ENCODE measurements at regions not wholly inside any gene's neighbourhood (a gene's known extent, or its start where the extent isn't known, plus 50 kb on each side); places are given as distances from the start of the nearest gene placed in this dataset.

DNA sequence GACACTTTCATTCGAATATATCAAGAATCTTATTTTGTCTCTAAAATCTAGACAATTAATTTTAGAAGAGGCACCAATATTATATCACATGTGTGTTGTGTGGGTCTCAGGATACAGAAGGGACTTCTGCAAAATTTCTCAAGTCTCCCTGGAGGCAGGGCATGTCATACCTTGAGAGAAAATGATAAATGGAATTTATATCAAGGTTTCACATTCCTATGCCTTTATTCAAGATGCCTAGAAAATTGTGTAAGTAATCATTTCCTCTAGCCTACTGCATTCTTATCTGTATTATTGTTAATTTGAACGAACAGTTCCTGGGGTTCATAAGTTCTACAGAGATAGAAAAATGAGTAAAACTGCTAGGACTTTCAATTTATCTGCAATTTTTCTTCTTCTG lies 1247.9 kb downstream of the GRIK2 start:
- DNase-seq (ENCODE audit: low spot score in 2 of 2): no peak
- no peak for FAIRE-seq

DNA sequence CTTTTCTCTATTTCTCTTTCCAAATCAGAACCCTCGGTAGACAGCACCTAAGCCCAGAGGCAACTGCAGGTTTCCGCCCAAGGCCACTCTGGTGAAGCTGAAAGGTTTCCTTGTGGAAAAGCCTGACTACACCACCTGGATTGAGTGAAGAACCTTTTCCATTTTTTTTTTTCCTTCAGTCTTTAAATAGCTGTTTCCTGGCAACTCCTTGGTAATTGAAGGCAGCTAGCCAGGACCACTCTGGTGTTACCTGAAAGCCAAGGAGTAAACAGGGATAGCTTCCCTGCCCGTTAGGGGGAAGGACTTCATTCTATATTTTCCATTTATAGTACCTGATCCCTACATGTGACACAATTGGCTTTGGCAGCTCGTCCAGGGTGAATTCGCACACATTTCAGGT lies 1238.4 kb downstream of the GRIK2 start:
- FAIRE-seq: no peak
- DNase-seq (ENCODE audit: low spot score in 2 of 2): no peak

DNA sequence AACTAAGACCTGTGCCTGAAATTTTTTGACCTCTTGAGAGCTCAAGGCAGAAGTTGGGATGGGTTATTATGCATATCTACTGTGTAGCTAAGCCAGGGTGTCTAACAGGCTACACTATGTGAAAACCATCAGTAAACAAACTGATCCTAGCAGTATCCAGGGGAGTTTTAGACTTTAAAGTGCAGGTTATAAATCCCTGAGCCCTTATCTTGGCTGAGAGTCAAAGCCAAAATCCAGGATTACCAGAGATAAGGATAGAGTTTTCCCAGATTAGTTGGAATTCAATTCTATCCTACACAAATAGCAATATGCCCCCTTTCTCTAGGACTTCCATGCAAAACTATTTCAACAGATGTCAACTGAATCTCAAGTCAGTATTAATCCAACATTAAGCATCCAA lies 1229.7 kb downstream of the GRIK2 start:
- FAIRE-seq (no peak), DNase-seq (ENCODE audit: low spot score in 2 of 2) (no peak)

DNA sequence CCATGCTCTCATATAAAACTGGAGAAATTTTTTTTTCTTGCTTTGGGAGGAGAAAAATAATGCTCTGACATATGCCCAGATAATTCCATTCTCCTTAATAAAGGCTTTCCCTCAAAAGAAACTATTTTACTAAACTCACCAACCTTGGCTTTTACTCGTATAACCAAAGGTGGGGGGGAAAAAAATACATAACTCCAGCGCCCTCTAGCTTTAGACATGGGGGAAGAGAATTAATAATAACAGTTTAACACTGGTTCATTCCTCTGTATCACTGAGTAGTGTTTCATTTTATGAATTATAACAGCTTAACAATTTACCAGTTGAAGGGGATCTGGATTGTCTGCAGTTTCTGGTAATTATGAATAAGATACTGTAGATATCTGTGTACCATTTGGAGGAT lies 1226.1 kb downstream of the GRIK2 start:
- FAIRE-seq: no peak

DNA sequence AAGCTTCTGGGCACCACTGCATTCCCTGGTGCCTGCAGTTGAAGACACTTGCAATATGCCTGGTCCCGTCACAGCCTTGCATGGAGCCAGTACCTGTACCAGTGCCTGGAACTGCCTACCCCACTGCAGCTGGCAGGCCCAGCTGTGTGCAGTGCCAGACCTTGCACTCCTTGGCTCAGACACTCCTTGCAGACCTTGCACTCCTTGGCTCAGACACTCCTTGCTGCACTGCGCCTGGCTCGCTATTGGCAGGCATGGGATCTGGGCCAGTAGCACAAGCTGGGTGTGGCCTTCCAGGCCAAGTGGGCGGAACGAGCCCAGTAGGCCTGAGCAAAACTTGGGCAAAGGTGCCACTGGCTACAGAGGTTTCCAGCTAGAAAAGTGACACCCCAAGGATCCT lies 1189.1 kb downstream of the GRIK2 start:
- DNase-seq (ENCODE audit: low spot score in 2 of 2) (no peak), FAIRE-seq (no peak)

More for the DNA sequence above, 1226.1 kb downstream of the GRIK2 start:
- DNase-seq (ENCODE audit: low spot score in 2 of 2): no peak

DNA sequence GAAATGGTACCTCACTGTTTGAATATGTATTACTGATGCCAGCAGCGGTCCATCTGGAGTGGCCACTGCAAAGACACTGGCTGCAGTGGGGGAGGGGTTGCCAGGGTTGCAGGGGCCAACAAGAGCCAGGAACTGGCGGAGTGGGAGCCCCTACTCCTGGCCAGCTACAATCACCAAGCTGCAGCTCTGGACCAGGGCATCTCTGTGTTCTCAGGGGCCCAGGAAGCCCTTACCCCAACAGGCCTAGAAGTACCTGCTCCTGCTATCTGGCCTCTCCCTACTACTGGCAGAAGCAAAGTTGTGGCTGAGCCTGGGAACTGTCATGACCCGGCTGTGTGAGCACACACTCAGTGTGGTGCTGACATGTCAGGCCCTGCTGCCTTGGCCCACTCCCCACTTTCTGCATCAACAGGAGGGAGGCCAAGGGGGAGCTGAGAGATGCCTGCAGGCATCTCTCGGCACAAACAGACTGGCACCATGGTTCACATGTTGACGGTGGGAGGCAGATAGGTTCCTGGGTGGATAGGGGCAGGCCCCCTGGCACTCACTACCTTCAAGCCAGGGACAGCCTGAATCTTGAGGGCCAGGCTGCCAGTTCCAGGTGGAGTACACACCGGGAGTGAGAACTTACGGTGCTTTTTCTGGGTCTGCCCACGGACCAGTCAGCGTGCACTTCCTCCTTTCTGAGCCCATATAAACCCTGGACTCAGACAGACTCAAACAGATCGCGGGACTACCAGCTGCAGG lies 1188.0 kb downstream of the GRIK2 start:
- FAIRE-seq: no peak

DNA sequence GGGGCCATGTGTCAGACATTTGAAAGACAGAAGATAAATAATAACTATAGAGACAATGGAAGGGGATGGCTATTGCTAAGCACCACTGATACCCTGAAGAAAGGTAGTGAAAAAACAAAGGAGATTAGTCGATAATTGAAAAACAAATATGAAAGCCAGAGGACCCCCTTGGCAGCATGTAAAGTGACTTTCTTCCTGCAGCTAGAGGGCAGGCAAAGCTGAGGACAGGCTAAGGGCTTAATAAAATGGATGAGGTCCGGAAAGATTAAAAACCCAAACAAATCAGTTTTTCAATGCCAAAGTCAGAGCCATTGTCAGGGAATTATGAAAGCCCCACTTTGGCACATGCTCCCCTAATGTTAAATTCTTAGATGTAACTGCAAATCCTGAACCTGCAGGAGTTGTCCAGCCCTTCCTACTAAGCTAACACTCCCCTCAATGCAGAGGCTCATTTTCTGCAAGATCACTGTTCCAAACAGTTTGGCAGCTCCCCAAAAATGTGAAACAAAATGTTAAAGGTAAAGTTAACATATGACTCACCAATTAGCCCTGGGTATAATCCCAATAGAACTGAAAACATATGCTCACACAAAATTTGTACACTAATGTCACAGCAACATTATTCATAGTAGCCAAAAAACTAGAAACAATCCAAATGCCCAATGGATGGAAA lies 1177.9 kb downstream of the GRIK2 start:
- FAIRE-seq: no peak
- DNase-seq (ENCODE audit: low spot score in 2 of 2): no peak

More for the DNA sequence above, 1188.0 kb downstream of the GRIK2 start:
- DNase-seq (ENCODE audit: low spot score in 2 of 2): no peak

DNA sequence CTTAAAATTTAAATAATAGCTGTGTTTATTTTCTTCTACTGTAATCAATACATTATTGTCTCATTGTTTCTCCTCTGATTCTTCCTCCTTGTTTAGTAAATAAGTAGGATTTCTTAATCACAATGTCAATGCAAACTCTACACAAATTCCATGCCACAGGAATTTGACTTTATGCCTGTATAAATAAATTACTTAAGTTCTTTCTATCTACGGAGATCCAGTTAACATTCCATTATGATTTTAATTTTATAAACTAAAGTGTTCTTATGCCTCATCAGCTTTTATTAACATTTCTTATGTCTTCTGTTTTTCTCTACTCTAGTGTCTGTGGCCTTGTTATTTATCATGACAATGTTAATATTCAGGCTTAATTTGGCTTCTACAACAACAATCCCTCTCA lies 1169.2 kb downstream of the GRIK2 start:
- no peak for FAIRE-seq

DNA sequence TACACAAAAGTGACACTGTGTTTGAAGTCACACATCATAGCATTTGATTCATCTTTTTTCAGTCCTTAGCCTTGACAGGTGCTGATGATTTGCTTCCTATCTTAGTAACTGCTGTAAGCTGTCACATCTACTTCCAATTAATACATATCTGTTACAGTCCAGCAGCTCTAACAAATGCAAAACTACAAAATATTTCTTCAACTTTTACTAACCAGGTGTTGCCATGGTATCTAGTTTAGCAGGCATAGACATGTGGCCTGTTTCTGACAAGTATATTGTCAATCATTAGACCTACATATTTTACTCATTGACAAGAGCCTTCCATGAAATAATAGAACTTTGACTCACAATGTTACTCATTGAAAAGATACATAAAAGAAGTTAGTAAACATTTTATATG lies 1159.7 kb downstream of the GRIK2 start:
- FAIRE-seq: no peak
- DNase-seq (ENCODE audit: low spot score in 2 of 2): no peak

More for the DNA sequence above, 1169.2 kb downstream of the GRIK2 start:
- no peak for DNase-seq (ENCODE audit: low spot score in 2 of 2)

DNA sequence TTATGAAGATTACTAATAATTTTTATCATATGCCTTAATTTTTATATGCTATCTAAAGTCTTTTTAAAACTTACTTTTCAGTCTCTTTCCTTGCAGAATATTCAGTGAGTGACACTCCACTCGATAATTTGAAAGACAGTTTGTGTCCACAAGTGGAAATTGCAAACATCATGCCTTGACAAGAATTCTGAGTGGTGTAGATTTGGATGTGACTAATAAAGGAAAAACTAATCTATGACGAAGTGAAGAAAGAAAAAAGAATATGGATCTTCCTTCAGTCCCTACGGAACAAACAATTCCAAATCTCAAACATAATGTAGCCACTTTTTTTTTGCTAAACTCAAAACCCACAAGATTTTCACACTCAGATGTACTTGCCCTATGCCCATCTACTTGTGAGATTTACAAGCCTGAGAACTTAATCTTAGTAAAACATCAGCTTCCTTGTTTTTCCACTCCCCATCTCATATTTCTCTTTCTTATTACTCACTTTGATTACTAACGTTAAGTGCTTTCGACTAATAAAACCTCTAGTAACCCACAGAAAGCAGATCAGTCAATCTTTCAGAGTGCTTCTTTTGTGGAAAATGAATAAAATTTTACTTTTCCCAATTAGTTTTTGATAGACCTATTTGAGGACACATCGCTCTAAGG lies 1155.8 kb downstream of the GRIK2 start:
- DNase-seq (ENCODE audit: low spot score in 2 of 2) (no peak), FAIRE-seq (no peak)

DNA sequence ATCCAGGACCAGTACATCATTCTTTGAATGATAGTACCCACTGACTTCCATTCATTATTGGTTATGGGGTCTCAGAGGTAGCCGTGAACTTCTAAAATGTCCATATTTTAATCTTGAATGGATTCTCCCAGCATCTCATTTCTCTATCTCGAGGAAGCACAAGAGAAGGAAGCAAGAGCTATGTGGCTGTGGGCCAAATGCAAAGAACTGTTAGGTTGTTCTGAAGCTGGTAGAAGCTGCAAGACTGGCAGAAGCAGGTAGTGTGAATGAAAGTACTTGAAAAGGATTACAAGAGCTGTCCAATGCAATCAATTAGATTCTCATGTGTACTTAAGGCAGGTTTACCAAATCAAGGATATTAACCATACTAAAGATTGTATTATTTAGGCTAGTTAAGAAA lies 1131.8 kb downstream of the GRIK2 start:
- DNase-seq (ENCODE audit: low spot score in 2 of 2): no peak
- no peak for FAIRE-seq

DNA sequence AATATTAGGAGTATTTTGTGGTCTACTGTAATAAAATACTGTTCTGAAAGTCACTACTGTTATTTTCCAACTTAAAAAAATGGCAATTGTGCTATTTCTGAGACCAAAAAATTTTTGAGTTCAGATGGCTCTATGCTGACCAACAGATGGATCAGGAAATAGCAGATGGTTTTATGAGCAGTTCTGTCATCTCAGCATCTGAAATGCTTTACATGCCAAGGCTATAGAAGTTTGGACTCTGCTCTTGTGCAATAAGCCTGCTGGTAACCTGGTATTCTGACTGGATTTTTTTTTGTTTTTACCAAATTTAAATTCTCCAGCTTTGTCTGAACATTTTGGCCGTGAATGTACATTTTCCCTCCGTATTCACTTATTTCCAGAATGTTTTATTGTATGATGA lies 1127.5 kb downstream of the GRIK2 start:
- DNase-seq (ENCODE audit: low spot score in 2 of 2): no peak
- FAIRE-seq: no peak

DNA sequence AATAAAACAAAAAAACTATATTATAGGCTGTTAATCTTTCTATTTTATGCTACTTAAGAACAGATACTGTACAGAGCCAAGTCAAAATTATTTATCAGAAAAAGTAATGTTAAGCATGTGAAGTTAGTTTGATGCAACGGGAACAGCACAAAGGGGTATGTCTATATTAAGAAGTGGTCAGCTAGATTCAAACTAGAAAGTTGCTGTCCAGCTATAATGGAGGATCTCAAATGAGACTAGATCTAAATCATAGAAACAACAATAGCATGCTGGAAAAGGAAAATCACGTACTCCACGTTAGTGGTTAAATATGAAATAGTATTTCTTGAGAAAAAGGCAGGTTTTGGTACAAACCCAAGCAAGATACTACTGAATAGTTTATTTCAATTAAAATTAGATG lies 1124.0 kb downstream of the GRIK2 start:
- FAIRE-seq (no peak), DNase-seq (ENCODE audit: low spot score in 2 of 2) (no peak)

DNA sequence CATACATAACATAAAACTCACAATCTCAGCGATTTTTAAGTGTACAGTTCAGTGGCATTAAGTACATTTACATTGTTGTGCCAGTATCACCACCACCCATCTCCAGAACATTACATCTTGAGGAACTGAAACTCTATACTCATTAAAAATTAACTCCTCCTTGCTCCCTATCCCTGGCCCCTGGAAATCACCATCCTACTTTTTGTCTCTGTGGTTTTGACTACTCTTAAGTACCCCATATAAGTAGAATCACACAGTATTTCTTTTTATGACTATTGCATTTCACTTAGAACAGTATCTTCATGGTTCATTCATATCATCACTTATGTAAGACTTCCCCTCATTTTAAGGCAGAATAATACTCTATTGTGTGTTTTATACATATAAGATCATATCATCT lies 1108.1 kb downstream of the GRIK2 start:
- no peak for FAIRE-seq
- DNase-seq (ENCODE audit: low spot score in 2 of 2): no peak

DNA sequence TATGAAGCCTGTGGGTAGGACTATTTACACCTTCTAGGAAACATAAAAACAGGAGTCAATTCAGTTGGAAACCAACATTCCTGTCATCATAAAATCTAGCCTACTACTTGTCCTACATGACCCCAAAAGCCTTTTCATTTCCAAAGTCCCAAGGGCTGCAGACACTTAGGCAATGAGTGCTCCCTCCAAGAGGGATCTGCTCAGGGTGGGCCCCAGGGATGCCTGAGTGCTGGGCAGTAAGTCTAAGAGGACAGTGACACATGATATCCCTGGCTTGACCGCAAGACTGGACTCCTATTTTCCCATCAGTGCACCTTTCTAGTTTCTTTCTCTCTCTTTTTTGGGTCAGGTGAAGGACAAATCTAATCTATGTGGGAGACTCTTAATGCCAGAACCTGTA lies 1101.3 kb downstream of the GRIK2 start:
- DNase-seq (ENCODE audit: low spot score in 2 of 2): no peak
- FAIRE-seq: no peak

DNA sequence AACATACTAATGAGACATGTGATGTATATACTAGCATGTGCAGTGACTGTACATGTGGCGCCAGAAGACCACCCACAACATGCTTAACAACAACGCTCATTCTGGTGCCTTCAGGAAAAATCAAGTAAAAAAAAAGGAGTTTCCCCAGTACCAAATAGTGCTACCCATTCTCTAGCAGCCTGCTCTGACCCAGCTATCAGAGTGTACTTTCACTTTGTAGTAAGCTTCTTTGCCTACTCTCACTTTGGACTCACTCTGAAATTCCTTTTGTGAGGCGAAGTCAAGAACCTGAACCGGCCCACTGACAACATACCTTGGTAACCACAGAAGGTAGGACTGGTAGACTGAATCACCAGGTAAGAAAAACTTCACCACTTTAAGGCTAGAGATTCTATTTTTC lies 1100.0 kb downstream of the GRIK2 start:
- no peak for FAIRE-seq
- DNase-seq (ENCODE audit: low spot score in 2 of 2): no peak

DNA sequence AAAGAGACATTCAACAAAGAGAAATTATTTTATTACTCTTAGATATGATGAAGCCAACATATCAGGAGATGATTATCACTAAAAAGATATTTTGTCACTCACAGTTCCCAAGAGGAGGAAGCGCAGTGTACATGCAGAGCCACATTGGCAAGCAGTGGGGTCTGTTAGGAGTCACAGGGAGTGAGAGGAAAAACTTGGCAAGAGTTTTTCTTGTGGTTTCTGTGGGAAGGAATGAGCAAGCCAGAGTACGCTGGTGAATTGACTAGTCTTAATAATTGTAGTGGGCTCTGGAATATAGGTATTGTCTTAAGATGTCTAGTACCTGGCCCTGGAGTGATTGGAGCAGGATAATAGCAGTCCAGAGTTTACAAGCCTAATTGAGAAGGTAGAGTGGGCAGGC lies 1095.2 kb downstream of the GRIK2 start:
- FAIRE-seq (no peak), DNase-seq (ENCODE audit: low spot score in 2 of 2) (no peak)

DNA sequence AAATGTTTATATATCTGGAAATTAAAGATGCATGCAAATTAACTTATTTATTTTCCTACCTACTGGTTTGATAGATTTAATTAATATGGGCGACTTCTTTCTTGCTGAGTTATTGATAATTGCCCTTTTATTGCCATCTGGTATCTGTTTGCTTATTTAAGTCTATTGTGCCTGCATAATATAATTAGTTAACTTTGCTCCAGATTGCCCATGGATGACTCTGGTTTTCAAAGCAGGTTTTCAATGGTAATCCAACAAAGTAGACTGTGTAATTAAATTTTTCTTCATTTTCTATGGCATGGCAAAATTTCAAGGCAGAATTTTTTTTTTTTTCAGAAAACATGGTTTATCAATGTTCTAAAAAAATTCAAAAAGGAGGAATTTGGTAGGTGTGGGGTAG lies 1092.0 kb downstream of the GRIK2 start:
- no peak for FAIRE-seq
- no peak for DNase-seq (ENCODE audit: low spot score in 2 of 2)

DNA sequence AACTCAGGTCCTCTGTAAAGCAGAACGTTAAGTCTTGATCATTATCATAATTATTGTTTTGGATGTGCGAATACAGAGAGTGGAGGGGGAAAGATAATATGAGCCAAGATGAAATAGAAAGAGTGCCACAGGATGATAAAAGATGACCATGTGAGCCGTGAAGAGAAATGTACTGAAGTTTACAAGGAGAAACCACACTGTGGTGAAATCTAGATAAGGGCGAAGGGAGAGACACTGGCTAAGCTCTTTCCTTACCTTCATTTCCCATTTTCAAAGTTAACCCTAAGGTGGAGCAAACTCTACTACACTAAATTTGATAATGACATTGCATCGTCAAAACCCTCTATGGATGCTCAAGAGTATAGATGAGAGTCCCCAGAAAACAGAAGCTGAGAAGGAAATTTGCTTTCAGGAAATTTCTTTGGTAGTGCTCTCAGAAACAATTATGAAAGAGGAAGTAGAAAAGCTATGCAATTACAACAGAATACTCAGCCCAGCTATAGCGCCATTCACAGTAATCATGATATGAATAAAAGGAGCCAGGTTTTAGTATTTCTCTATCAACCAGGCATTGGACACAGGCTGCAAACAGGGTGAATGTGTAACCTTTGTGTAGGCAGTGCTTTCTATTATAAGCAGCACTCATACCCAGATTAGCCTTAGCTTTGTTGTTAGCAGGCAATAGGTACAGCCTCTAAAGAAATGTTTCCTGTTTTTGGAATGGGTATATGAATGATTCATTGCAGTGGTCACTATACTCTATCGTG lies 1080.7 kb downstream of the GRIK2 start:
- FAIRE-seq (no peak), DNase-seq (ENCODE audit: low spot score in 2 of 2) (no peak)

DNA sequence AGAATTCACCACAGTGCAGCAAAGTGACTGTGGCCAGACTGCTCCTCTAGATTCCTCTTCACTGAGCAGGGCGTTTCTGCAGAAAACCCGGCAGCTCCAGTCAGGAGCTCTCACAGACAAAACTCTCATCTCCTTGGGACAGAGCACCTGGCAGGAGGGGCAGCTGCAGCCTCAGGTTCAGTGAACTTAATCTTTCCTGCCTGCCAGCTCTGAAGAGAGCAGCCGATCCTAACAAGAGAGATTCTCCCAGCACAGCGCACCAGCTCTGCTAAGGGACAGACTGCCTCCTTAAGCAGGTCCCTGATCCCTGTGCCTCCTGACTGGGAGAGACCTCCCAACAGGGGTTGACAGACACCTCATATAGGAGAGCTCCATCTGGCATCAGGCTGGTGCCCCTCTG lies 1065.5 kb downstream of the GRIK2 start:
- DNase-seq (ENCODE audit: low spot score in 2 of 2) (no peak), FAIRE-seq (no peak)

DNA sequence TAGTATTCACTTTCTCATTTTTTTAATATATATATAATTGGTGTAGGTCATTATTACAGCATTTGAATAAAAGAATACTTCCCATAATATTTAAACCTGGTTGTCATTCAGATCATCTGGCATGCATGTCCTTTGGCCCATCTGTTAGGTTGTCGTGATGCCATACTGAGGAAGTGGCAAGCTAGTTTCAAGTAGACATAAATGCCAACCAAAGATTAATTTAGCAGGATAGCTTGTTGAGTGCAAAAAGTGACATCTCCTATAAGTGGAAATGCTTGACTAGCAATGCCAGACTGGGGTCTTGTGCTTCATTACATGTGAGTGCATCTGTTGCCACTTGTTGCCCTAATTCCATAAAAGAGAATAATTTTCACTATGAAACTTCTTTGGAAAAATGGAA lies 1044.7 kb downstream of the GRIK2 start:
- DNase-seq (ENCODE audit: low spot score in 2 of 2): no peak
- no peak for FAIRE-seq

Measured in frontal cortex (tissue), 3 donors.